Colonic mucosa (tissue), 4 donors: ENCODE measurements at regions not wholly inside any gene's neighbourhood (a gene's known extent, or its start where the extent isn't known, plus 50 kb on each side); places are given as distances from the start of the nearest gene placed in this dataset.

Source experiments
- DNase-seq: peaks from one replicate; pipeline ENCODE4 v3.0.0-alpha.2; 2020
- H3K27ac ChIP-seq: fragments of 200-600 bp; one replicate; pipeline ENCODE4 v1.8.0; 2021
- H3K27me3 ChIP-seq: fragments of 200-600 bp; one replicate; pipeline ENCODE4 v1.8.0; 2021
- H3K36me3 ChIP-seq: fragments of 200-600 bp; one replicate; pipeline ENCODE4 v1.8.0; 2021
- H3K4me1 ChIP-seq: fragments of 200-600 bp; one replicate; pipeline ENCODE4 v1.8.0; 2021; ENCODE audit warnings: mild to moderate bottlenecking
- H3K4me3 ChIP-seq: fragments of 200-600 bp; one replicate; pipeline ENCODE4 v1.8.0; 2021
- H3K9ac ChIP-seq, 2 donors: one replicate each; pipeline ENCODE4 v1.7.0; 2013; ENCODE audit warnings: control low read depth in 2 of 2, low read depth in 2 of 2, low read length in 2 of 2
- H3K9me3 ChIP-seq: fragments of 200-600 bp; one replicate; pipeline ENCODE4 v1.8.0; 2021
- intact Hi-C: fragments of 100-400 bp; cut with DNase I; formaldehyde crosslinking; loops from one replicate; pipeline ENCODE4 v1.14.1; 2022
- TF ChIP-seq, protein P1 (sequence below): fragments of 200-600 bp; IDR thresholded peaks from one replicate; pipeline ENCODE4 v1.8.0; 2022; ENCODE audit warnings: antibody characterized with exemption, mild to moderate bottlenecking
- donor health status: healthy.
- donor health status: DM: no; HTN: no; CAD: no.
- donor health status: DM: no; HTN: no; CAD: no.

- H3K9me3 ChIP-seq, result no peaks in the 10 kb centered on the region
- no peaks in the 10 kb centered on the region for H3K4me1 ChIP-seq
- DNase-seq, result no peak
- intact Hi-C loops, result no loop called here
- H3K27me3 ChIP-seq, result no peaks in the 10 kb centered on the region
- no peaks in the 10 kb centered on the region for H3K36me3 ChIP-seq
- TF ChIP-seq, protein P1, sequence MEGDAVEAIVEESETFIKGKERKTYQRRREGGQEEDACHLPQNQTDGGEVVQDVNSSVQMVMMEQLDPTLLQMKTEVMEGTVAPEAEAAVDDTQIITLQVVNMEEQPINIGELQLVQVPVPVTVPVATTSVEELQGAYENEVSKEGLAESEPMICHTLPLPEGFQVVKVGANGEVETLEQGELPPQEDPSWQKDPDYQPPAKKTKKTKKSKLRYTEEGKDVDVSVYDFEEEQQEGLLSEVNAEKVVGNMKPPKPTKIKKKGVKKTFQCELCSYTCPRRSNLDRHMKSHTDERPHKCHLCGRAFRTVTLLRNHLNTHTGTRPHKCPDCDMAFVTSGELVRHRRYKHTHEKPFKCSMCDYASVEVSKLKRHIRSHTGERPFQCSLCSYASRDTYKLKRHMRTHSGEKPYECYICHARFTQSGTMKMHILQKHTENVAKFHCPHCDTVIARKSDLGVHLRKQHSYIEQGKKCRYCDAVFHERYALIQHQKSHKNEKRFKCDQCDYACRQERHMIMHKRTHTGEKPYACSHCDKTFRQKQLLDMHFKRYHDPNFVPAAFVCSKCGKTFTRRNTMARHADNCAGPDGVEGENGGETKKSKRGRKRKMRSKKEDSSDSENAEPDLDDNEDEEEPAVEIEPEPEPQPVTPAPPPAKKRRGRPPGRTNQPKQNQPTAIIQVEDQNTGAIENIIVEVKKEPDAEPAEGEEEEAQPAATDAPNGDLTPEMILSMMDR, result no peak
- H3K4me3 ChIP-seq, result no peak overlapping the region
- no peak overlapping the region for H3K27ac ChIP-seq
- no peak overlapping the region for H3K9ac ChIP-seq
Measured at GRCh38 chr2:15812187-15812780, 128.1 kb upstream of the MYCN start.

GRCh38 chr2:15813481-15814266, 126.7 kb upstream of the MYCN start:
- TF ChIP-seq, protein P1, result no peak
- intact Hi-C loops, result no loop called here
- Histone ChIP-seq H3K4me3 (no peak overlapping the region), H3K4me1 (no peaks in the 10 kb centered on the region), H3K9ac (no peak overlapping the region), H3K27me3 (no peaks in the 10 kb centered on the region), H3K27ac (no peak overlapping the region), H3K36me3 (no peaks in the 10 kb centered on the region), H3K9me3 (no peaks in the 10 kb centered on the region)
- no peak for DNase-seq

- intact Hi-C loops, result no loop called here
Measured at GRCh38 chr2:15814403-15814802, 125.9 kb upstream of the MYCN start.

DNA sequence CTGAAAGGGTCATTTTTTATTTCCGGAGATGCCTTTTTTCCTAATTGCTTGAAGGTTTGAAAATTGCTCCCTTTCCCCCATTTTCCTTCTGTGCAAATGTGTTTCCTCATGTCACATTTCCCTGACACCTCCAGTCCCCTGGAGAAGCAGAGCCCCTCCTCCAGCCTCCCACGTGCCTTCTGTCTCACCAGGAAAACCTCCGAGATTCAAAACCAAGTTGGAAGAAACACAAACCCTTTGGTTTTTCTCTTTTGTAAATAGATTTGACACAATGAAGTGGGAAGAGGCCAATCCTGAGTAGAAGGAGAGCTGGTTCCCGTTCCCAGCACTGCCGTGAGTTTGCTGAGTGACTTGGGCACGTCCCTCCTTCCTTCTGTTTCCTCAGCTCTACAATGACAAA, 125.4 kb upstream of the MYCN start:
- no peaks in the 10 kb centered on the region for H3K9me3 ChIP-seq
- intact Hi-C loops, result no loop called here
- no peak overlapping the region for H3K27ac ChIP-seq
- no peaks in the 10 kb centered on the region for H3K36me3 ChIP-seq
- DNase-seq, result no peak
- TF ChIP-seq, protein P1, result no peak
- no peak overlapping the region for H3K9ac ChIP-seq
- H3K4me1 ChIP-seq, result no peaks in the 10 kb centered on the region
- H3K27me3 ChIP-seq, result no peaks in the 10 kb centered on the region
- no peak overlapping the region for H3K4me3 ChIP-seq

More at GRCh38 chr2:15814403-15814802, 125.9 kb upstream of the MYCN start:
- Histone ChIP-seq H3K4me1 (no peaks in the 10 kb centered on the region), H3K9me3 (no peaks in the 10 kb centered on the region), H3K27me3 (no peaks in the 10 kb centered on the region), H3K36me3 (no peaks in the 10 kb centered on the region), H3K27ac (no peak overlapping the region), H3K4me3 (no peak overlapping the region), H3K9ac (no peak overlapping the region)
- TF ChIP-seq, protein P1, result no peak
- DNase-seq, result no peak

- no peaks in the 10 kb centered on the region for H3K4me1 ChIP-seq
- TF ChIP-seq, protein P1, result no peak
Measured at GRCh38 chr2:15816226-15816625, 124.1 kb upstream of the MYCN start.

More at GRCh38 chr2:15816226-15816625, 124.1 kb upstream of the MYCN start:
- H3K36me3 ChIP-seq, result no peaks in the 10 kb centered on the region
- intact Hi-C loops, result no loop called here
- H3K9me3 ChIP-seq, result no peaks in the 10 kb centered on the region
- no peak overlapping the region for H3K4me3 ChIP-seq
- H3K27ac ChIP-seq, result no peak overlapping the region
- H3K9ac ChIP-seq, result no peak overlapping the region
- no peak for DNase-seq
- no peaks in the 10 kb centered on the region for H3K27me3 ChIP-seq
